GM12878 (cell line): ENCODE measurements at regions not wholly inside any gene's neighbourhood (a gene's known extent, or its start where the extent isn't known, plus 50 kb on each side); places are given as distances from the start of the nearest gene placed in this dataset.

Experiments used
- ATAC-seq: fragments of 200-7000 bp; cut with Tn5 transposase; 3 replicates; pipeline ENCODE4 v1.9.1; 2020; ENCODE audit warnings: mild to moderate bottlenecking, moderate library complexity
- BruUV-seq: library from RNA; stranded (reverse); fragments of 400-500 nt; replicated peaks from 2 replicates; lab custom pipeline; 2021; lab: Mats Ljungman, UMichigan
- CTCF ChIA-PET: fragments of 300-600 bp; sonication (Branson Sonifier 250); formaldehyde crosslinking; extraction: SDS; loops from one replicate; lab custom pipeline; 2021; ENCODE audit warnings: inconsistent platforms; lab: Yijun Ruan, JAX
- POLR2A ChIA-PET: fragments of 350-600 bp; formaldehyde crosslinking; extraction: SDS; loops from one replicate; lab custom pipeline; 2021; ENCODE audit warnings: inconsistent platforms; lab: Charles Lee
- RAD21 ChIA-PET: fragments of 300-600 bp; sonication (Branson Sonifier 250); formaldehyde crosslinking; loops from one replicate; lab custom pipeline; 2023; ENCODE audit warnings: antibody characterized with exemption; ENCODE audit not compliant: unreplicated experiment; lab: Charles Lee
- SMC1A ChIA-PET: fragments of 300-600 bp; sonication (Branson Sonifier 250); formaldehyde crosslinking; loops from one replicate; lab custom pipeline; 2023; ENCODE audit not compliant: unreplicated experiment, uncharacterized antibody; lab: Charles Lee
- DNase-seq: peaks from one replicate; pipeline ENCODE4 v3.0.0-alpha.2; 2011; ENCODE audit warnings: low read depth, low spot score
- FAIRE-seq: peaks from 3 replicates; lab custom pipeline; 2011; peaks lifted over from hg19 to GRCh38; lab: Jason Lieb, UNC
- H2AFZ ChIP-seq: 2 replicates; pipeline ENCODE4 v1.6.0; 2011; ENCODE audit warnings: low read depth, low read length, control low read depth; ENCODE audit not compliant: control insufficient read depth
- H3K27ac ChIP-seq: 2 replicates; pipeline ENCODE4 v1.5.1; 2011; ENCODE audit warnings: control low read depth; ENCODE audit not compliant: control insufficient read depth, insufficient read depth
- H3K27me3 ChIP-seq, 2 experiments: replicated peaks in 1 of 2; 2 replicates each; pipeline versions ENCODE4 v1.6.0 to v1.6.1; 2011; ENCODE audit warnings: low read length in 1 of 2; ENCODE audit not compliant: control insufficient read depth in 2 of 2, insufficient read depth in 2 of 2
- H3K36me3 ChIP-seq, 2 experiments: 2 replicates each; pipeline ENCODE4 v1.5.1; 2011; ENCODE audit warnings: low read length in 1 of 2; ENCODE audit not compliant: control insufficient read depth in 2 of 2, insufficient read depth in 2 of 2
- H3K4me1 ChIP-seq: 2 replicates; pipeline ENCODE4 v1.6.1; 2011; ENCODE audit warnings: mild to moderate bottlenecking, low read length, moderate library complexity, mixed read lengths; ENCODE audit not compliant: control insufficient read depth, insufficient read depth
- H3K4me2 ChIP-seq: 2 replicates; pipeline ENCODE4 v1.6.0; 2011; ENCODE audit warnings: control low read depth; ENCODE audit not compliant: control insufficient read depth, insufficient read depth
- H3K4me3 ChIP-seq: fragments of 200-600 bp; sonication (generic); 2 replicates; pipeline ENCODE4 v1.5.1; 2016
- H3K79me2 ChIP-seq: 2 replicates; pipeline ENCODE4 v1.6.0; 2011; ENCODE audit warnings: low read length; ENCODE audit not compliant: control insufficient read depth, insufficient read depth
- H3K9ac ChIP-seq: 2 replicates; pipeline ENCODE4 v1.8.0; 2011; ENCODE audit warnings: low read length, control low read depth, mixed read lengths; ENCODE audit not compliant: control insufficient read depth, insufficient read depth
- H3K9me3 ChIP-seq: replicated peaks from 3 replicates; pipeline ENCODE4 v1.5.1; 2011; ENCODE audit warnings: mild to moderate bottlenecking, low read length; ENCODE audit not compliant: control insufficient read depth, insufficient read depth
- H4K20me1 ChIP-seq: 2 replicates; pipeline ENCODE4 v1.6.0; 2011; ENCODE audit not compliant: control insufficient read depth, insufficient read depth
- MYB ChIP-seq: fragments of 150-350 bp; IDR thresholded peaks from 2 replicates; pipeline ENCODE4 v1.6.1; 2014; ENCODE audit warnings: mild to moderate bottlenecking, low read depth, low read length, borderline replicate concordance
- NFIC ChIP-seq: IDR thresholded peaks from 2 replicates; pipeline ENCODE4 v1.6.1; 2012; ENCODE audit warnings: low read depth, mild to moderate bottlenecking, inconsistent platforms, low read length, moderate library complexity
- NRF1 ChIP-seq: conservative IDR thresholded peaks from 2 replicates; pipeline ENCODE4 v1.6.1; 2011; ENCODE audit warnings: mild to moderate bottlenecking, low read depth, low read length, improper control_type of control experiment
- POLR2A ChIP-seq: IDR thresholded peaks from 2 replicates; pipeline ENCODE4 v1.6.1; 2011; ENCODE audit warnings: low read depth, mild to moderate bottlenecking, low read length
- RELB ChIP-seq: fragments of 450-650 bp; IDR thresholded peaks from 2 replicates; pipeline ENCODE4 v1.6.1; 2017; ENCODE audit warnings: low read depth, mild to moderate bottlenecking, moderate library complexity
- SP1 ChIP-seq: IDR thresholded peaks from one replicate; pipeline ENCODE4 v1.6.1; 2011; ENCODE audit warnings: low read depth, low read length
- STAT3 ChIP-seq: IDR thresholded peaks from 2 replicates; pipeline ENCODE4 v1.6.1; 2011; ENCODE audit warnings: low read depth, low read length, improper control_type of control experiment
- WGBS: methylation state at CpG from one replicate; pipeline ENCODE4 v1.1.6; 2016; ENCODE audit warnings: low lambda C conversion rate; ENCODE audit not compliant: insufficient replicate concordance, insufficient coverage; ENCODE audit errors: missing lambda C conversion rate; 5-methylcytosine and 5-hydroxymethylcytosine counted together
- in situ Hi-C: fragments of 300-500 bp; cut with MboI; formaldehyde crosslinking; loops from 9 replicates; pipeline ENCODE4 v1.14.3; 2018; ENCODE audit warnings: mixed read lengths
- intact Hi-C: fragments of 100-400 bp; cut with micrococcal nuclease; formaldehyde crosslinking; loops from one replicate; pipeline ENCODE4 v1.14.2; 2022; ENCODE audit not compliant: unreplicated experiment
- TF ChIP-seq, protein P1 (sequence below): IDR thresholded peaks from 2 replicates; pipeline ENCODE4 v1.6.1; 2011; ENCODE audit warnings: borderline replicate concordance, low read depth, mild to moderate bottlenecking, moderate library complexity, low read length; ENCODE audit not compliant: insufficient read depth, poor library complexity, severe bottlenecking
- TF ChIP-seq, protein P2 (sequence below): fragments of 450-650 bp; IDR thresholded peaks from 2 replicates; pipeline ENCODE4 v1.6.1; 2017; ENCODE audit warnings: mild to moderate bottlenecking, low read depth, inconsistent platforms; ENCODE audit not compliant: poor library complexity, severe bottlenecking
- TF ChIP-seq, protein P3 (sequence below): IDR thresholded peaks from 2 replicates; pipeline ENCODE4 v1.6.1; 2012; ENCODE audit warnings: improper control_type of control experiment, low read depth, low read length; ENCODE audit not compliant: insufficient replicate concordance

- peak overlapping the region; percentile 91 for H3K27ac ChIP-seq
- ChIA-PET SMC1A (interaction anchor here (1.0 to 2.3 kb wide), 8 partner anchors 13 to 166 kb away, joined by 3 to 8 read pairs (median 3); partner anchors contain the start of gene DIPK2A), POLR2A (interaction anchor here (2.4 kb wide), 1 partner anchor 156 kb away, joined by 10 read pairs; the partner anchor contains the start of gene DIPK2A), CTCF (interaction anchor here (1.2 to 3.0 kb wide), 3 partner anchors 44 to 157 kb away, joined by 3 to 16 read pairs (median 8); partner anchors contain the start of gene DIPK2A), RAD21 (interaction anchor here (1.2 to 2.2 kb wide), 2 partner anchors 155 to 157 kb away, joined by 3 to 9 read pairs; partner anchors contain the start of gene DIPK2A)
- H2AFZ ChIP-seq = peak overlapping the region; percentile 92
- DNase-seq (peak; percentile 78), ATAC-seq (peak; percentile 94), FAIRE-seq (peak; percentile 98)
- TSS peak; percentile 66 for BruUV-seq
- no peaks in the 10 kb centered on the region for H3K79me2 ChIP-seq
- no peaks in the 10 kb centered on the region for H4K20me1 ChIP-seq
- no peaks in the 10 kb centered on the region for H3K27me3 ChIP-seq
- in situ Hi-C loops (loop anchor here (5.0 kb wide), 1 partner anchor 146 kb away; no protein-coding TSS in a partner anchor), intact Hi-C loops (loop anchor here (2.0 kb wide), 2 partner anchors 99 to 155 kb away; no protein-coding TSS in a partner anchor)
- peaks cover 19% of the 10 kb centered on the region; the same call in 1 of the 2 replicates for H3K4me1 ChIP-seq
- peaks cover 2% of the 10 kb centered on the region; the same call in 2 of the 3 replicates for H3K9me3 ChIP-seq
- H3K4me2 ChIP-seq = peak overlapping the region; percentile 89
- H3K4me3 ChIP-seq = peak overlapping the region; percentile 56; the same call in 1 of the 2 replicates
- no peaks in the 10 kb centered on the region for H3K36me3 ChIP-seq
- peak overlapping the region; percentile 70 for H3K9ac ChIP-seq
- 4% methylated on average over 6 of the region's 6 CpGs for WGBS
- peak; percentile 42; the same call in 1 of the 2 replicates for TF ChIP-seq POLR2A
- peak; percentile 61; the same call in 1 of the 2 replicates for TF ChIP-seq RELB
- TF ChIP-seq STAT3 = 0 out of 2 replicates have a peak, but pooled peaks have one; percentile 26
- TF ChIP-seq SP1 = peak; percentile 26
- TF ChIP-seq NRF1 = no peak
- TF ChIP-seq, protein P1, sequence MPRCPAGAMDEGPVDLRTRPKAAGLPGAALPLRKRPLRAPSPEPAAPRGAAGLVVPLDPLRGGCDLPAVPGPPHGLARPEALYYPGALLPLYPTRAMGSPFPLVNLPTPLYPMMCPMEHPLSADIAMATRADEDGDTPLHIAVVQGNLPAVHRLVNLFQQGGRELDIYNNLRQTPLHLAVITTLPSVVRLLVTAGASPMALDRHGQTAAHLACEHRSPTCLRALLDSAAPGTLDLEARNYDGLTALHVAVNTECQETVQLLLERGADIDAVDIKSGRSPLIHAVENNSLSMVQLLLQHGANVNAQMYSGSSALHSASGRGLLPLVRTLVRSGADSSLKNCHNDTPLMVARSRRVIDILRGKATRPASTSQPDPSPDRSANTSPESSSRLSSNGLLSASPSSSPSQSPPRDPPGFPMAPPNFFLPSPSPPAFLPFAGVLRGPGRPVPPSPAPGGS = no peak
- TF ChIP-seq, protein P2, sequence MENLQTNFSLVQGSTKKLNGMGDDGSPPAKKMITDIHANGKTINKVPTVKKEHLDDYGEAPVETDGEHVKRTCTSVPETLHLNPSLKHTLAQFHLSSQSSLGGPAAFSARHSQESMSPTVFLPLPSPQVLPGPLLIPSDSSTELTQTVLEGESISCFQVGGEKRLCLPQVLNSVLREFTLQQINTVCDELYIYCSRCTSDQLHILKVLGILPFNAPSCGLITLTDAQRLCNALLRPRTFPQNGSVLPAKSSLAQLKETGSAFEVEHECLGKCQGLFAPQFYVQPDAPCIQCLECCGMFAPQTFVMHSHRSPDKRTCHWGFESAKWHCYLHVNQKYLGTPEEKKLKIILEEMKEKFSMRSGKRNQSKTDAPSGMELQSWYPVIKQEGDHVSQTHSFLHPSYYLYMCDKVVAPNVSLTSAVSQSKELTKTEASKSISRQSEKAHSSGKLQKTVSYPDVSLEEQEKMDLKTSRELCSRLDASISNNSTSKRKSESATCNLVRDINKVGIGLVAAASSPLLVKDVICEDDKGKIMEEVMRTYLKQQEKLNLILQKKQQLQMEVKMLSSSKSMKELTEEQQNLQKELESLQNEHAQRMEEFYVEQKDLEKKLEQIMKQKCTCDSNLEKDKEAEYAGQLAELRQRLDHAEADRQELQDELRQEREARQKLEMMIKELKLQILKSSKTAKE = no peak
- TF ChIP-seq, protein P3, sequence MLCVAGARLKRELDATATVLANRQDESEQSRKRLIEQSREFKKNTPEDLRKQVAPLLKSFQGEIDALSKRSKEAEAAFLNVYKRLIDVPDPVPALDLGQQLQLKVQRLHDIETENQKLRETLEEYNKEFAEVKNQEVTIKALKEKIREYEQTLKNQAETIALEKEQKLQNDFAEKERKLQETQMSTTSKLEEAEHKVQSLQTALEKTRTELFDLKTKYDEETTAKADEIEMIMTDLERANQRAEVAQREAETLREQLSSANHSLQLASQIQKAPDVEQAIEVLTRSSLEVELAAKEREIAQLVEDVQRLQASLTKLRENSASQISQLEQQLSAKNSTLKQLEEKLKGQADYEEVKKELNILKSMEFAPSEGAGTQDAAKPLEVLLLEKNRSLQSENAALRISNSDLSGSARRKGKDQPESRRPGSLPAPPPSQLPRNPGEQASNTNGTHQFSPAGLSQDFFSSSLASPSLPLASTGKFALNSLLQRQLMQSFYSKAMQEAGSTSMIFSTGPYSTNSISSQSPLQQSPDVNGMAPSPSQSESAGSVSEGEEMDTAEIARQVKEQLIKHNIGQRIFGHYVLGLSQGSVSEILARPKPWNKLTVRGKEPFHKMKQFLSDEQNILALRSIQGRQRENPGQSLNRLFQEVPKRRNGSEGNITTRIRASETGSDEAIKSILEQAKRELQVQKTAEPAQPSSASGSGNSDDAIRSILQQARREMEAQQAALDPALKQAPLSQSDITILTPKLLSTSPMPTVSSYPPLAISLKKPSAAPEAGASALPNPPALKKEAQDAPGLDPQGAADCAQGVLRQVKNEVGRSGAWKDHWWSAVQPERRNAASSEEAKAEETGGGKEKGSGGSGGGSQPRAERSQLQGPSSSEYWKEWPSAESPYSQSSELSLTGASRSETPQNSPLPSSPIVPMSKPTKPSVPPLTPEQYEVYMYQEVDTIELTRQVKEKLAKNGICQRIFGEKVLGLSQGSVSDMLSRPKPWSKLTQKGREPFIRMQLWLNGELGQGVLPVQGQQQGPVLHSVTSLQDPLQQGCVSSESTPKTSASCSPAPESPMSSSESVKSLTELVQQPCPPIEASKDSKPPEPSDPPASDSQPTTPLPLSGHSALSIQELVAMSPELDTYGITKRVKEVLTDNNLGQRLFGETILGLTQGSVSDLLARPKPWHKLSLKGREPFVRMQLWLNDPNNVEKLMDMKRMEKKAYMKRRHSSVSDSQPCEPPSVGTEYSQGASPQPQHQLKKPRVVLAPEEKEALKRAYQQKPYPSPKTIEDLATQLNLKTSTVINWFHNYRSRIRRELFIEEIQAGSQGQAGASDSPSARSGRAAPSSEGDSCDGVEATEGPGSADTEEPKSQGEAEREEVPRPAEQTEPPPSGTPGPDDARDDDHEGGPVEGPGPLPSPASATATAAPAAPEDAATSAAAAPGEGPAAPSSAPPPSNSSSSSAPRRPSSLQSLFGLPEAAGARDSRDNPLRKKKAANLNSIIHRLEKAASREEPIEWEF = no peak
- no peak for TF ChIP-seq MYB
- peak; percentile 71; the same call in 1 of the 2 replicates for TF ChIP-seq NFIC
These were observed 156.7 kb downstream of the DIPK2A start for GRCh38 chr3:144128108-144128892.
